GM23248 (cell line): ENCODE measurements at regions not wholly inside any gene's neighbourhood (a gene's known extent, or its start where the extent isn't known, plus 50 kb on each side); places are given as distances from the start of the nearest gene placed in this dataset.

Source experiments
- DNase-seq: peaks from one replicate; pipeline ENCODE4 v3.0.0-alpha.2; 2015
- H2AFZ ChIP-seq: fragments of 200-600 bp; sonication (generic); 2 replicates; pipeline ENCODE4 v1.6.1; 2016; ENCODE audit warnings: antibody characterized with exemption
- H3F3A ChIP-seq: fragments of 200-600 bp; sonication (generic); 2 replicates; pipeline ENCODE4 v1.6.1; 2016; ENCODE audit warnings: mild to moderate bottlenecking, antibody characterized with exemption, mixed run types; ENCODE audit not compliant: insufficient read depth
- H3K27ac ChIP-seq: fragments of 200-600 bp; sonication (generic); 2 replicates; pipeline ENCODE4 v1.5.1; 2016; ENCODE audit warnings: mild to moderate bottlenecking
- H3K27me3 ChIP-seq: fragments of 200-600 bp; sonication (generic); replicated peaks from 2 replicates; pipeline ENCODE4 v1.6.1; 2016; ENCODE audit warnings: mild to moderate bottlenecking; ENCODE audit not compliant: insufficient read depth
- H3K36me3 ChIP-seq: fragments of 200-600 bp; sonication (generic); 2 replicates; pipeline ENCODE4 v1.6.1; 2016; ENCODE audit warnings: low read depth, mild to moderate bottlenecking
- H3K4me1 ChIP-seq: fragments of 200-600 bp; sonication (generic); 2 replicates; pipeline ENCODE4 v1.6.1; 2016; ENCODE audit warnings: mild to moderate bottlenecking; ENCODE audit not compliant: insufficient read depth
- H3K4me2 ChIP-seq: fragments of 200-600 bp; sonication (generic); one replicate; pipeline ENCODE4 v1.6.1; 2016; ENCODE audit warnings: mild to moderate bottlenecking; ENCODE audit not compliant: unreplicated experiment
- H3K4me3 ChIP-seq: fragments of 200-600 bp; sonication (generic); 2 replicates; pipeline ENCODE4 v1.5.1; 2016; ENCODE audit warnings: mild to moderate bottlenecking
- H3K79me2 ChIP-seq: fragments of 200-600 bp; sonication (generic); 2 replicates; pipeline ENCODE4 v1.6.1; 2016; ENCODE audit warnings: mild to moderate bottlenecking; ENCODE audit not compliant: insufficient read depth
- H3K9ac ChIP-seq: fragments of 200-600 bp; sonication (generic); 2 replicates; pipeline ENCODE4 v1.6.1; 2016; ENCODE audit warnings: mild to moderate bottlenecking
- H3K9me2 ChIP-seq: fragments of 200-600 bp; sonication (generic); 2 replicates; pipeline ENCODE4 v1.6.1; 2016; ENCODE audit warnings: mixed run types, mild to moderate bottlenecking, moderate library complexity; ENCODE audit not compliant: insufficient read depth
- H3K9me3 ChIP-seq: fragments of 200-600 bp; sonication (generic); one replicate; pipeline ENCODE4 v1.6.1; 2017; ENCODE audit warnings: low read depth
- H4K20me1 ChIP-seq: fragments of 200-600 bp; sonication (generic); 2 replicates; pipeline ENCODE4 v1.6.0; 2016; ENCODE audit not compliant: insufficient read depth
- EZH2 ChIP-seq: fragments of 200-600 bp; sonication (generic); IDR thresholded peaks from 2 replicates; pipeline ENCODE4 v1.6.1; 2018; ENCODE audit warnings: antibody characterized with exemption, mild to moderate bottlenecking; ENCODE audit not compliant: insufficient read depth, poor library complexity, severe bottlenecking
- EZH2phosphoT487 ChIP-seq: fragments of 200-600 bp; sonication (generic); IDR thresholded peaks from 2 replicates; pipeline ENCODE4 v1.6.1; 2018; ENCODE audit warnings: antibody characterized with exemption, moderate library complexity, mild to moderate bottlenecking, low read depth; ENCODE audit not compliant: insufficient read depth
- WGBS, 2 experiments: methylation state at CpG; one replicate each; pipeline ENCODE4 v1.1.6; 2015 to 2017; ENCODE audit warnings: low lambda C conversion rate in 2 of 2, low coverage in 1 of 2; ENCODE audit errors: missing lambda C conversion rate in 2 of 2; 5-methylcytosine and 5-hydroxymethylcytosine counted together
- in situ Hi-C: fragments of 300-500 bp; cut with MboI; formaldehyde crosslinking; loops from 2 replicates; pipeline ENCODE4 v1.15.0; 2020

DNA sequence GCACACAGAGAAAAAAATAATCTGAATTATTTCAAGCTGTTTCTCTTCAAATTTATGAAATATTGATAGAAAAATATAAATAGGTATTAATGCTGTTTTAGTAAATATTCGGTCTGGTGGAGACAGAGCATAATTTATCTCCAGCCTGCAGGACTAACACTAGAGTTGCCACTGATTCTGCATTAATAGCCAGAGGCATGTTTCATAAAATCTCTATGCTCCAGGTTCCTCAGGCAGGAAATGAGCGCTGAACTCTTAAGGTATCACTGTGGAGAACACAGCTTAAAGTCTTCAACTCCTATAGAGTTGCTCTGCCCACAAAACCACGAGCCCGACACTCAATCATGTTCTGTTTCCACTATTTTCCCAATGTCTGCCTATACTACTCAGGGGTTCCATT, 470.0 kb upstream of the TMPO start:
- TF ChIP-seq EZH2 (no peak), EZH2phosphoT487 (no peak)
- WGBS, 2 experiments = 24 to 35% methylated on average over 4 of the region's 4 CpGs
- Histone ChIP-seq H3K27me3 (no peaks in the 10 kb centered on the region), H3K4me3 (no peak overlapping the region), H3F3A (no peaks in the 10 kb centered on the region), H3K79me2 (no peaks in the 10 kb centered on the region), H3K9me3 (no peaks in the 10 kb centered on the region), H4K20me1 (no peaks in the 10 kb centered on the region), H2AFZ (no peak overlapping the region), H3K4me1 (no peaks in the 10 kb centered on the region), H3K4me2 (no peak overlapping the region), H3K9ac (no peak overlapping the region), H3K9me2 (no peaks in the 10 kb centered on the region), H3K36me3 (no peaks in the 10 kb centered on the region), H3K27ac (no peak overlapping the region)
- in situ Hi-C loops = no loop called here
- DNase-seq = no peak

GRCh38 chr12:98048326-98048725, 467.1 kb upstream of the TMPO start:
- no peaks in the 10 kb centered on the region for H3K9me3 ChIP-seq

DNA sequence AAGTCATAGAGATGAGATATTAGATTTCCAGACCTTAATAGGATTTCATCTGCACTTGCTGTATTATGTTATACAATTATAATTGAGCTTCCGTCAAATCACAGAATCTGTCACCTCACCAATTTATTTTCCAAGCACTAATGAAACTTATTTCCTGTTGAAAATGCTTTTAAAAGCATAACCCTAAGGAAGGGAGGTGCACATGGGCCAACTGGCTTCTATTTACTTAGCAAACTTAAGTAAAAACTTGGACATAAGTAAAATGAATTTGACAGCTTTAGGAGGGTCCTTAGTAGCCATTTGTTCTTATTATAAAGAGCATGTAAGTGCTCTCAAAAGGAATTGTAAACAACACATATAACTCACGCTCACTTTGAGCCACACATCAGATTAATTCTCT, 462.2 kb upstream of the TMPO start:
- Histone ChIP-seq H3F3A (no peaks in the 10 kb centered on the region), H2AFZ (no peak overlapping the region), H3K9ac (no peak overlapping the region), H4K20me1 (no peaks in the 10 kb centered on the region), H3K36me3 (no peaks in the 10 kb centered on the region), H3K9me3 (no peaks in the 10 kb centered on the region), H3K79me2 (no peaks in the 10 kb centered on the region), H3K4me1 (no peaks in the 10 kb centered on the region), H3K9me2 (no peaks in the 10 kb centered on the region), H3K4me2 (no peak overlapping the region), H3K27ac (no peak overlapping the region), H3K27me3 (no peaks in the 10 kb centered on the region), H3K4me3 (no peak overlapping the region)
- no peak for TF ChIP-seq EZH2phosphoT487
- TF ChIP-seq EZH2 = no peak
- in situ Hi-C loops = no loop called here
- 2 to 4% methylated on average over 2 of the region's 2 CpGs for WGBS, 2 experiments
- no peak for DNase-seq

More at GRCh38 chr12:98048326-98048725, 467.1 kb upstream of the TMPO start:
- H4K20me1 ChIP-seq = no peaks in the 10 kb centered on the region
- in situ Hi-C loops = no loop called here
- no peak for TF ChIP-seq EZH2phosphoT487
- TF ChIP-seq EZH2 = no peak
- no peak overlapping the region for H3K4me2 ChIP-seq
- H3F3A ChIP-seq = no peaks in the 10 kb centered on the region
- H3K27me3 ChIP-seq = no peaks in the 10 kb centered on the region
- no peak overlapping the region for H3K9ac ChIP-seq
- no peak for DNase-seq
- no peak overlapping the region for H3K4me3 ChIP-seq
- H2AFZ ChIP-seq = no peak overlapping the region
- no peaks in the 10 kb centered on the region for H3K9me2 ChIP-seq
- H3K27ac ChIP-seq = no peak overlapping the region
- H3K79me2 ChIP-seq = no peaks in the 10 kb centered on the region
- H3K36me3 ChIP-seq = no peaks in the 10 kb centered on the region
- H3K4me1 ChIP-seq = no peaks in the 10 kb centered on the region

GRCh38 chr12:98057701-98058100, 457.7 kb upstream of the TMPO start:
- in situ Hi-C loops = no loop called here
- WGBS, 2 experiments = 18 to 24% methylated on average over 1 of the region's 1 CpG

DNA sequence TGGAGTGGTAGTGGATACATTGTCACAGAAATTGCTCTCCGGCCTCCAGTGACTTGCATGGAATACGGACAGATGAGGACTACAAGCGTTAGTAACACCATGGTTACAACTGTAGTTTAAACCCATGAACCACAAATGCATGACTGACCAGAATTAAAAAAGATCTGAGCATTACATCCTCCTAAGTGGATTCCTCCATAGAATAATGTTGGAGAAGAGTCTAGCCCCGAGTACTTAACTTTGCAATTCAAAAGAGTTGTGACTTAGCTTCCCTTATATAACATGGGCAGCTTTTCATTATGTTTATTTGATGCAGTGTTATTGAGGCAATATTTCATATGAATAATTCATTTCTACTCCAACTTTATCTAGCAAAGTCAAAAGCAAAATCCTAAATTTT, 457.2 kb upstream of the TMPO start:
- no peaks in the 10 kb centered on the region for H3K36me3 ChIP-seq
- DNase-seq = no peak
- no peak overlapping the region for H3K27ac ChIP-seq
- no peaks in the 10 kb centered on the region for H3K9me3 ChIP-seq
- H3F3A ChIP-seq = no peaks in the 10 kb centered on the region
- H3K9ac ChIP-seq = no peak overlapping the region
- no peak overlapping the region for H3K4me3 ChIP-seq
- no peak overlapping the region for H3K4me2 ChIP-seq
- 8 to 11% methylated on average over 4 of the region's 4 CpGs for WGBS, 2 experiments
- H3K27me3 ChIP-seq = no peaks in the 10 kb centered on the region
- in situ Hi-C loops = no loop called here
- TF ChIP-seq EZH2phosphoT487 (no peak), EZH2 (no peak)
- no peaks in the 10 kb centered on the region for H3K9me2 ChIP-seq
- H3K4me1 ChIP-seq = no peaks in the 10 kb centered on the region
- H2AFZ ChIP-seq = no peak overlapping the region
- no peaks in the 10 kb centered on the region for H3K79me2 ChIP-seq
- H4K20me1 ChIP-seq = no peaks in the 10 kb centered on the region

More at GRCh38 chr12:98057701-98058100, 457.7 kb upstream of the TMPO start:
- Histone ChIP-seq H3K27ac (no peak overlapping the region), H3K79me2 (no peaks in the 10 kb centered on the region), H3K4me2 (no peak overlapping the region), H3K4me3 (no peak overlapping the region), H2AFZ (no peak overlapping the region), H3F3A (no peaks in the 10 kb centered on the region), H3K9me3 (no peaks in the 10 kb centered on the region), H3K36me3 (no peaks in the 10 kb centered on the region), H3K27me3 (no peaks in the 10 kb centered on the region), H3K4me1 (no peaks in the 10 kb centered on the region), H3K9ac (no peak overlapping the region), H4K20me1 (no peaks in the 10 kb centered on the region), H3K9me2 (no peaks in the 10 kb centered on the region)
- TF ChIP-seq EZH2phosphoT487 (no peak), EZH2 (no peak)
- DNase-seq = no peak
